Peyer's patch (tissue), 4 donors: ENCODE measurements at regions not wholly inside any gene's neighbourhood (a gene's known extent, or its start where the extent isn't known, plus 50 kb on each side); places are given as distances from the start of the nearest gene placed in this dataset.

Experiments used
- DNase-seq, 3 donors: peaks; one replicate each; pipeline ENCODE4 v3.0.0-alpha.2; 2017 to 2019
- H3K27ac ChIP-seq, 4 donors: fragments of 200-600 bp; sonication (generic); one replicate each; pipeline ENCODE4 v1.5.1; 2016 to 2019
- H3K27me3 ChIP-seq, 2 donors: fragments of 200-600 bp; sonication (generic); one replicate each; pipeline ENCODE4 v1.5.1; 2019
- H3K36me3 ChIP-seq, 3 donors: fragments of 200-600 bp; sonication (generic); one replicate each; pipeline ENCODE4 v1.5.1; 2016 to 2019
- H3K4me1 ChIP-seq, 4 donors: fragments of 200-600 bp; sonication (generic); one replicate each; pipeline ENCODE4 v1.5.1; 2016 to 2019
- H3K4me3 ChIP-seq, 4 donors: fragments of 200-600 bp; sonication (generic); 1 replicate in 3 of 4; 2 replicates in 1 of 4; pipeline ENCODE4 v1.5.1; 2016 to 2019; ENCODE audit warnings: mild to moderate bottlenecking in 1 of 4
- H3K9me3 ChIP-seq, 4 donors: fragments of 200-600 bp; sonication (generic); one replicate each; pipeline ENCODE4 v1.5.1; 2016 to 2019; ENCODE audit warnings: mild to moderate bottlenecking in 1 of 4
- POLR2A ChIP-seq, 2 donors: fragments of 450-650 bp; IDR thresholded peaks; one replicate each; pipeline ENCODE4 v1.5.1; 2017; ENCODE audit warnings: antibody characterized with exemption in 2 of 2, mild to moderate bottlenecking in 2 of 2, moderate library complexity in 2 of 2
- TF ChIP-seq, protein P1 (sequence below), 6 experiments: fragments of 450-650 bp in 4 of 6; fragments of 200-600 bp in 2 of 6; sonication (generic) in 1 of 6; IDR thresholded peaks; one replicate each; pipeline ENCODE4 v1.5.1; 2017 to 2019; ENCODE audit warnings: antibody characterized with exemption in 6 of 6, mild to moderate bottlenecking in 3 of 6, moderate library complexity in 1 of 6

DNA sequence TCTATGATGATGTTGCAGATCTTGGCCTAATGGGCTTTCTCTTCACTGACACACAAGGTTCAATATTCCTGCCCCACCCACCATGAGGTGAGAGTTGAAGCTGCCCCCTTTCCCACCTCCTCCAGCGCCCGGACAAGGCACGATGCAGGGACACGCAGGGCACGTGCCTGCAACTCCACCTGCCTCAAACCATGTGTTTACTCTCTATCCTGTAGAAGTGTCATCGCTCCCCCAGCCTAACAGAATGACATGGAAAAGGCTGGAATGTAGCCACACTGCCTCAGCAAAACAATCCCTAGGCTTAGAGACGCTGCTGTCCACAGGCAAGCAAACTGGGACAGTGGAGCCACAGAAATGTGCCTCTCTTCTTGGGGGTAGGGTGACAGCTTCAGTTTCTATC is 92.9 kb upstream of the SOD1 start:
- no peak for DNase-seq
- Histone ChIP-seq H3K4me1 (no peaks in the 10 kb centered on the region), H3K27ac (no peak overlapping the region), H3K4me3 (no peak overlapping the region), H3K27me3 (no peaks in the 10 kb centered on the region), H3K9me3 (no peaks in the 10 kb centered on the region), H3K36me3 (no peaks in the 10 kb centered on the region)
- TF ChIP-seq POLR2A (IDR thresholded peaks at IDR 0.05): no peak
- TF ChIP-seq, protein P1, sequence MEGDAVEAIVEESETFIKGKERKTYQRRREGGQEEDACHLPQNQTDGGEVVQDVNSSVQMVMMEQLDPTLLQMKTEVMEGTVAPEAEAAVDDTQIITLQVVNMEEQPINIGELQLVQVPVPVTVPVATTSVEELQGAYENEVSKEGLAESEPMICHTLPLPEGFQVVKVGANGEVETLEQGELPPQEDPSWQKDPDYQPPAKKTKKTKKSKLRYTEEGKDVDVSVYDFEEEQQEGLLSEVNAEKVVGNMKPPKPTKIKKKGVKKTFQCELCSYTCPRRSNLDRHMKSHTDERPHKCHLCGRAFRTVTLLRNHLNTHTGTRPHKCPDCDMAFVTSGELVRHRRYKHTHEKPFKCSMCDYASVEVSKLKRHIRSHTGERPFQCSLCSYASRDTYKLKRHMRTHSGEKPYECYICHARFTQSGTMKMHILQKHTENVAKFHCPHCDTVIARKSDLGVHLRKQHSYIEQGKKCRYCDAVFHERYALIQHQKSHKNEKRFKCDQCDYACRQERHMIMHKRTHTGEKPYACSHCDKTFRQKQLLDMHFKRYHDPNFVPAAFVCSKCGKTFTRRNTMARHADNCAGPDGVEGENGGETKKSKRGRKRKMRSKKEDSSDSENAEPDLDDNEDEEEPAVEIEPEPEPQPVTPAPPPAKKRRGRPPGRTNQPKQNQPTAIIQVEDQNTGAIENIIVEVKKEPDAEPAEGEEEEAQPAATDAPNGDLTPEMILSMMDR (IDR thresholded peaks at IDR 0.05): no peak

DNA sequence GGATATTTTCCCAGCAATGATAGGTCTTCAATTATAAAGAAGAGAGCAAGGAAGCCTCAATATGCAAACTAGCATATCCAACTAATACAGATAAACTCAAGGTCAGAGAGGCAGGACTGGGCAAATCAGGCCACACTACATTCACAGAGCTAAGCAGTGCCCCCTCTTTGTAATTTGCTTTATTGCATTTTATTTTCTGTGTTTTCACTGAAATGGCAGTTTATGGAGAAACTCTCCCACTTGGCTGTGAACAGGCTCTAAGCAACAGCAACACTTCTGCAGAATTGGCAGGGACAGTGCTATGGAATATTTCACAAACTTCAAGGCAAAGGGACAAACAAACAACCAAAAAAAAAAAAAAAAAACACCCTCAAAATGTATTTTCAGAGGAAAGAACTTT is 93.4 kb upstream of the SOD1 start:
- Histone ChIP-seq H3K9me3 (no peaks in the 10 kb centered on the region), H3K36me3 (no peaks in the 10 kb centered on the region), H3K4me3 (no peak overlapping the region), H3K27ac (no peak overlapping the region), H3K4me1 (no peaks in the 10 kb centered on the region), H3K27me3 (no peaks in the 10 kb centered on the region)
- no peak for TF ChIP-seq POLR2A (IDR thresholded peaks at IDR 0.05)
- TF ChIP-seq, protein P1 (IDR thresholded peaks at IDR 0.05): no peak
- no peak for DNase-seq

DNA sequence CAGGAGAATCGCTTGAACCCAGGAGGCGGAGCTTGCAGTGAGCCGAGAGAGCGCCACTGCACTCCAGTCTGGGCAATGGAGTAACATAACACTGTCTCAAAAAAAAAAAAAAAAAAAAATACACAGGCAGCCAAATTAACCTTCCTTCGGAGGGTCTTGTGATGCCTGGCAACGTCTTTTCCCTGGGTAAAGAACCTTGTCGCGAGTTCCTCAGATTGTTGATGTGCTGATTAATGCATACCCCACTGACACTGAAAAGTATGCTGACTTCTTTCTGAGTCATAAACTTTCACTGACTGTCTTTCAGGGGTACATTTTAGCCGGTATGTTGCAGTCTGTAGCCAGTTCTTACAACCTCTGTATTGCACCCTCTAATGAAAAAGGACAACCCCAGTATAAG is 95.1 kb upstream of the SOD1 start:
- no peak for DNase-seq
- Histone ChIP-seq H3K36me3 (no peaks in the 10 kb centered on the region), H3K4me1 (peaks cover 0 to 7% (median 0%) of the 10 kb centered on the region in 4 donors), H3K27ac (no peak overlapping the region), H3K9me3 (no peaks in the 10 kb centered on the region), H3K4me3 (no peak overlapping the region), H3K27me3 (no peaks in the 10 kb centered on the region)
- TF ChIP-seq, protein P1 (IDR thresholded peaks at IDR 0.05): no peak
- TF ChIP-seq POLR2A (IDR thresholded peaks at IDR 0.05): no peak

DNA sequence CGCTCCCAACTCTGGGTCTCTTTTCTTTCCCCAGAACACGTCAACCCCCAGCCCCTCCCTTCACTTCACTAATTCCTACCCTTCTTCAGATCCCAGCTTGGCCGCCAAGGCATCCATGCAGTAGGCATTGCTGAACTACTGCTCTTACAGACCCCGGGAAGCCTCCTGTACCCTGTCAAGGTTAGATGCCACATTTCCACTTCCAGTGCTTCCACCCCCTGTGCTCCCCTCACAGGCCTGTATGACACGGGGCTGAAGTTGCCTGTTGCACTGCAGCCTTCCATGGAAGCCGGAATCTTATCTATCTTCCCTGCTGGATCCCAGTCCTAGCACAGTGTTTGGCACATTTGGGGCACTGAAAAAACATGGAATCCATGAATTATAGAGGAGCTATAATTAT is 99.0 kb upstream of the SOD1 start:
- no peak for DNase-seq
- Histone ChIP-seq H3K36me3 (no peaks in the 10 kb centered on the region), H3K27ac (no peak overlapping the region), H3K4me1 (peaks cover 0 to 24% (median 6%) of the 10 kb centered on the region in 4 donors), H3K9me3 (no peaks in the 10 kb centered on the region), H3K4me3 (no peak overlapping the region), H3K27me3 (peaks cover 0 to 8% of the 10 kb centered on the region in 2 donors)
- TF ChIP-seq, protein P1 (IDR thresholded peaks at IDR 0.05): no peak
- no peak for TF ChIP-seq POLR2A (IDR thresholded peaks at IDR 0.05)

DNA sequence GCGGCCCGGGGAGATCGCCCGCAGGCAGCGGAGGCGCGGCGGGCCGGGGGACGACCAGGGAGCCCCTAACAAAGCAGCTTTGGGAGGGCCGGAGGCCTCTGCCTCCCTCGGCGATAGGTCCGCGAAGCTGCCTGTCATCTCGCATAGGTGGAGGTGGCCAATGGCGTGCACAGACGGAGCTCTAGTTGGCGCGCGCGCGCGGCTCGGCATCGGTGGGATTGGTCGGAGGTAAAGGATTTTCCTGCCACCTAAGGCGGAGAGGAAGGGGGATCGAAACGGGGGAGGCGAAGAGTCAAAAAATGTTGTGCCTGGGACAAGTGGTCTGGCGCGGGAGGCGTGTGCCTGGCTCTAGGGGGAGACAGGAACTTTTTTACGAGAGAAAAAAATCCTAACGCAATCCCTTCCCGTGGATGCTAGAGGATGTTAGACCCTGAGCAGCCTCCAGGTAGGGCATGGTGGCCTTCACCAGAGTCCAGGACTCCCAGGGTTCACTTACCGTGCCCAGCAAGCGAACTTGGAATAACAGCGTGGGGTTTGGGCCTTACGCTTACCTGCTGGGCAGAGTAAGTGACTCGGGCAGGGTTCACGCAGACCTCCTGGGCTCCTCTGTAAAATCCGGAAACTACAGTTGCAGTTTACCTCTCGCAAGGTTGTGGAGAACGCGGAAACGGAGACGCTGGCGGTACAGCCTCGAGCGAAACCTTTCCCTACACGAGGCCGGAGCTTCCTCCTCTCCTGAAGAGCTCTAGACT is 99.9 kb upstream of the SOD1 start:
- TF ChIP-seq POLR2A (IDR thresholded peaks at IDR 0.05): no peak
- peaks cover 0 to 8% of the 10 kb centered on the region in 2 donors for H3K27me3 ChIP-seq
- peaks cover 0 to 24% (median 6%) of the 10 kb centered on the region in 4 donors for H3K4me1 ChIP-seq
- no peaks in the 10 kb centered on the region for H3K36me3 ChIP-seq
- H3K27ac ChIP-seq: peak overlapping the region in 1 of 4 donors; percentile 71
- peak; percentile 80 to 94 (median 89) for DNase-seq
- H3K9me3 ChIP-seq: no peaks in the 10 kb centered on the region
- H3K4me3 ChIP-seq: peak overlapping the region; percentile 48 to 62 (median 60)

DNA sequence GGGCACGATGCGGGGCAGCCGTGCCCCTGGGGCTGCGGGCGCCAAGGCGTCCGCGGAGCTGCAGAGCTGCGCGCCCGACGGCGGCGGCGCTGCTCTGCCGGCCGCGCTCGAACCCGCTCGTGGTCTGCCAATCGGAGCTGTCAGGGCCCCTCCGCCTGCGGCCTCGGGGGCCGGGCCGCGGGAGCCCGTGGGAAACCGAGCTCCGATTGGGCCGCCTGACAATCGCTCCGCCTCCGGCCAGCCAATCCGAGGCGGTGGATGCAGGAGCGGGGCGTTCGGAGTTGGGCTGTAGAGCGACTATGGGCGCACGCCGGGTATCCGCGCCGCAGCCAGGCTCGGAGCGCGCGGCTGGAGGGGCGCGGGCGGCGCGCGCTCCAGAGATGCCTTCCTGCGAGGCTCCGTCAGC is 100.5 kb upstream of the SOD1 start:
- H3K9me3 ChIP-seq: no peaks in the 10 kb centered on the region
- H3K4me3 ChIP-seq: peak overlapping the region; percentile 48 to 62 (median 60)
- peak overlapping the region in 1 of 4 donors; percentile 71 for H3K27ac ChIP-seq
- no peaks in the 10 kb centered on the region for H3K36me3 ChIP-seq
- peaks cover 0 to 24% (median 6%) of the 10 kb centered on the region in 4 donors for H3K4me1 ChIP-seq
- peaks cover 0 to 8% of the 10 kb centered on the region in 2 donors for H3K27me3 ChIP-seq
- TF ChIP-seq, protein P1 (IDR thresholded peaks at IDR 0.05): peak in 1 of 6 experiments; percentile 21
- no peak for TF ChIP-seq POLR2A (IDR thresholded peaks at IDR 0.05)
- DNase-seq: peak; percentile 78 to 91 (median 78)
